Neural cell (in vitro differentiated cells): ENCODE measurements at regions not wholly inside any gene's neighbourhood (a gene's known extent, or its start where the extent isn't known, plus 50 kb on each side); places are given as distances from the start of the nearest gene placed in this dataset.

Source experiments
- CTCF ChIP-seq: fragments of 450-650 bp; IDR thresholded peaks from 2 replicates; pipeline ENCODE4 v1.5.1; 2014; ENCODE audit warnings: antibody characterized with exemption, mild to moderate bottlenecking, moderate library complexity; ENCODE audit not compliant: poor library complexity, severe bottlenecking
- POLR2AphosphoS5 ChIP-seq: IDR thresholded peaks from 2 replicates; pipeline ENCODE4 v1.6.1; 2012
- RAD21 ChIP-seq: fragments of 450-650 bp; conservative IDR thresholded peaks from 2 replicates; pipeline ENCODE4 v1.6.1; 2014; ENCODE audit warnings: antibody characterized with exemption, mild to moderate bottlenecking, moderate library complexity

- TF ChIP-seq CTCF (no peak), RAD21 (no peak), POLR2AphosphoS5 (no peak)
Measured at GRCh38 chr5:71861682-71862081, 142.6 kb downstream of the CARTPT start.
